ENCODE measurements at regions not wholly inside any gene's neighbourhood (a gene's known extent, or its start where the extent isn't known, plus 50 kb on each side); places are given as distances from the start of the nearest gene placed in this dataset.

DNA sequence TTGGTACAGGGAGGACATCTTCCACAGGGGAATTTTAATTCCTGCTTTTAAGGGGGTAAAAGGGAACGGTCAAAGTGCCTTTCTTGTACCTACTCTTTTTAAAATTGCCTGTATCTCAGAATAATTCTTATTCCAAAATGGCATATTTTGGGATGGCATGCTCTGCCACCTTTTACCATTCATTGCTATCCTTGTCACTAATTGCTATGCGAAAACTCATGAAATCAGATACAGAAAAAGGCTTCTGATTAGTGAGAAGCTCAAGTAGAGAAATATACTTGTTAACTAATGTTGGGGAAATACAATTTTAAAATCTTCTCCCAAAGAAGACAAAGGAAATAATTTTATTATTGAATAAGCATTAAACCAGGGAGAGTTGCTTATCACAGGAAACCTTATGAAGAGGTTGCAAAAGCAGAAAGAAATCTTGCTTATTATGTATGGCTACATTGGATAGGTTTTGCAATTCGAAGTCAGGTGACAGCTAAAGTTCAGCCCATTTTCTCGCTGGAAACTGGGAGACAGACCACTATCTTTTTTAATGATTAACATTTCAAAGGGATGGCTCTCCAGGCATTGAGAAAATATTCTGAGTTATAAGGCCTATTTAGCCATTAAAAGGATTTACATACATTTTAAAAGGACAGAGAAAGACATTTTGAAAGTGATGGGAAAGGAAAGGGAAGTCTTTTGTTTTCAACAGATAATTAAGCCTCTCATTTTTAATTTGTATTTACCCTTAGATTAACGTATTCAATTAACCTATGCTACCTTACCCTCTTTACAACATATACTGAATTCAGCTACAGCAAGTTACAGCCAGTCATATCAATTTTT is 110.3 kb upstream of the PRSS16 start:
- TF ChIP-seq, protein P1, sequence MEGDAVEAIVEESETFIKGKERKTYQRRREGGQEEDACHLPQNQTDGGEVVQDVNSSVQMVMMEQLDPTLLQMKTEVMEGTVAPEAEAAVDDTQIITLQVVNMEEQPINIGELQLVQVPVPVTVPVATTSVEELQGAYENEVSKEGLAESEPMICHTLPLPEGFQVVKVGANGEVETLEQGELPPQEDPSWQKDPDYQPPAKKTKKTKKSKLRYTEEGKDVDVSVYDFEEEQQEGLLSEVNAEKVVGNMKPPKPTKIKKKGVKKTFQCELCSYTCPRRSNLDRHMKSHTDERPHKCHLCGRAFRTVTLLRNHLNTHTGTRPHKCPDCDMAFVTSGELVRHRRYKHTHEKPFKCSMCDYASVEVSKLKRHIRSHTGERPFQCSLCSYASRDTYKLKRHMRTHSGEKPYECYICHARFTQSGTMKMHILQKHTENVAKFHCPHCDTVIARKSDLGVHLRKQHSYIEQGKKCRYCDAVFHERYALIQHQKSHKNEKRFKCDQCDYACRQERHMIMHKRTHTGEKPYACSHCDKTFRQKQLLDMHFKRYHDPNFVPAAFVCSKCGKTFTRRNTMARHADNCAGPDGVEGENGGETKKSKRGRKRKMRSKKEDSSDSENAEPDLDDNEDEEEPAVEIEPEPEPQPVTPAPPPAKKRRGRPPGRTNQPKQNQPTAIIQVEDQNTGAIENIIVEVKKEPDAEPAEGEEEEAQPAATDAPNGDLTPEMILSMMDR (IDR thresholded peaks at IDR 0.05): no peak
- TF ChIP-seq POLR2A (IDR thresholded peaks at IDR 0.05): no peak

Data from body of pancreas (tissue), 4 donors.